ENCODE measurements at regions not wholly inside any gene's neighbourhood (a gene's known extent, or its start where the extent isn't known, plus 50 kb on each side); places are given as distances from the start of the nearest gene placed in this dataset.

DNA sequence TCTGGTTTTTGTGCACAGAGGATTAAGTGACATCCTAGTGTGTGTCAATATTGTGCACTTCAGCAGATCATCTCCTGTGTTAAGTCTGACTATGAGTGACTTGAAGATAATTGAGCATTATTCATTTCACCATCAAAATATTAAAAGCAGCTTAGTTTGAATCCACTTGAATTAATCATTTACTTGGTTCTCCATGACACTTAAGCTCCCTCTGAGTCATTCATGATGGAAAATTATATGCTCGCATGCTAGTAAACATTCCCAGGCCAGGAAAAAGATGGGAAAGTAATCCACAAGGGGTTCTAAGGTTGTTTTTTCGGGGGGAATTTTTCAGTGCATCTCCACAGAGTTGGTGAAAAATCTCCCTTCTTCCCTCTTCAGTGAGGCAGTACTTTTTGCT, 97.2 kb upstream of the EOLA2 start:
- DNase-seq (ENCODE audit: low read depth): no peak
- H3K36me3 ChIP-seq (ENCODE audit: control insufficient read depth, insufficient read depth, low read length): no peaks in the 10 kb centered on the region
- H3K27me3 ChIP-seq (ENCODE audit: control insufficient read depth, insufficient read depth, low read length): no peaks in the 10 kb centered on the region
- TF ChIP-seq, protein P1, sequence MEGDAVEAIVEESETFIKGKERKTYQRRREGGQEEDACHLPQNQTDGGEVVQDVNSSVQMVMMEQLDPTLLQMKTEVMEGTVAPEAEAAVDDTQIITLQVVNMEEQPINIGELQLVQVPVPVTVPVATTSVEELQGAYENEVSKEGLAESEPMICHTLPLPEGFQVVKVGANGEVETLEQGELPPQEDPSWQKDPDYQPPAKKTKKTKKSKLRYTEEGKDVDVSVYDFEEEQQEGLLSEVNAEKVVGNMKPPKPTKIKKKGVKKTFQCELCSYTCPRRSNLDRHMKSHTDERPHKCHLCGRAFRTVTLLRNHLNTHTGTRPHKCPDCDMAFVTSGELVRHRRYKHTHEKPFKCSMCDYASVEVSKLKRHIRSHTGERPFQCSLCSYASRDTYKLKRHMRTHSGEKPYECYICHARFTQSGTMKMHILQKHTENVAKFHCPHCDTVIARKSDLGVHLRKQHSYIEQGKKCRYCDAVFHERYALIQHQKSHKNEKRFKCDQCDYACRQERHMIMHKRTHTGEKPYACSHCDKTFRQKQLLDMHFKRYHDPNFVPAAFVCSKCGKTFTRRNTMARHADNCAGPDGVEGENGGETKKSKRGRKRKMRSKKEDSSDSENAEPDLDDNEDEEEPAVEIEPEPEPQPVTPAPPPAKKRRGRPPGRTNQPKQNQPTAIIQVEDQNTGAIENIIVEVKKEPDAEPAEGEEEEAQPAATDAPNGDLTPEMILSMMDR (IDR thresholded peaks at IDR 0.05; ENCODE audit: insufficient read depth, low read length, poor library complexity, severe bottlenecking): no peak
- no peak overlapping the region for H3K4me3 ChIP-seq (ENCODE audit: low read depth, low read length)

DNA sequence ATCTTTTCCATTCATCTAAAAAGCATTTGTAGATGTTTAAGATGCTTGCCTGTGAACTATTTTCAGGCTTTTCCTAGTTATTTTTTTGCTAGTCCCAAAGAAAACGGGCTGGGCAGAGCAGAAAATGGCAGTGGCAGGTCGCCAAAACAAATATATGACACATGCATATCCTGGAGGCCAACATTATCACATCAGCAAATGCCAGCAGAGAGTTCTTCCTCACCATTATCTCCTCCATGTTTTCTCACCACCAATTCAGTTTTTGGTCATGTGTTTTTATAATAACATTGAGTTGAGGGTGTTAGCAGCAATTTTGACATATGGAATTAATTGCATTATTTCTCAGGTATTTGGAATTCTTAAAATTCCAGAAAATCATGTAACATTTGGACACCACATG, 97.9 kb upstream of the EOLA2 start:
- H3K36me3 ChIP-seq (ENCODE audit: control insufficient read depth, insufficient read depth, low read length): no peaks in the 10 kb centered on the region
- DNase-seq (ENCODE audit: low read depth): no peak
- H3K4me3 ChIP-seq (ENCODE audit: low read depth, low read length): no peak overlapping the region
- H3K27me3 ChIP-seq (ENCODE audit: control insufficient read depth, insufficient read depth, low read length): no peaks in the 10 kb centered on the region
- TF ChIP-seq, protein P1 (IDR thresholded peaks at IDR 0.05; ENCODE audit: insufficient read depth, low read length, poor library complexity, severe bottlenecking): no peak

DNA sequence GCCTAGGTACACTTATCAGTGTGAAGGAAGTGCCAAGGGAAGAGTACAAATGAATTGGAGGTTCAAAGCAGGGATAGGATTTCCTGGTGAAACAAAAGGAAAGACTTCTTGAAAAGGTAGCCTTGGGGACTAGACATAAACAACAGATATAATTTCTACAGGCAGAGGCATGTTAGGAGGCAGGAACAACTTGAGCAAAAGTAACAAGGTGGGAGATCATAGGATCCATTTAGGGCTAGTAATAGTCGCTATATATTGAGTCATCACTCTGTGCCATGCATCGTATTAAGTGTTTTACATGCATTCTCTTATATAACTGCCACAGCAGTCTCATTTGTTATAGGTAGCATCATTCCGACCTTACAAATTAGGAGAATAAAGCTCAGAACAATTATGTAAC, 98.3 kb upstream of the EOLA2 start:
- Histone ChIP-seq H3K4me3 (ENCODE audit: low read depth, low read length) (no peak overlapping the region), H3K36me3 (ENCODE audit: control insufficient read depth, insufficient read depth, low read length) (no peaks in the 10 kb centered on the region), H3K27me3 (ENCODE audit: control insufficient read depth, insufficient read depth, low read length) (no peaks in the 10 kb centered on the region)
- TF ChIP-seq, protein P1 (IDR thresholded peaks at IDR 0.05; ENCODE audit: insufficient read depth, low read length, poor library complexity, severe bottlenecking): no peak
- no peak for DNase-seq (ENCODE audit: low read depth)

DNA sequence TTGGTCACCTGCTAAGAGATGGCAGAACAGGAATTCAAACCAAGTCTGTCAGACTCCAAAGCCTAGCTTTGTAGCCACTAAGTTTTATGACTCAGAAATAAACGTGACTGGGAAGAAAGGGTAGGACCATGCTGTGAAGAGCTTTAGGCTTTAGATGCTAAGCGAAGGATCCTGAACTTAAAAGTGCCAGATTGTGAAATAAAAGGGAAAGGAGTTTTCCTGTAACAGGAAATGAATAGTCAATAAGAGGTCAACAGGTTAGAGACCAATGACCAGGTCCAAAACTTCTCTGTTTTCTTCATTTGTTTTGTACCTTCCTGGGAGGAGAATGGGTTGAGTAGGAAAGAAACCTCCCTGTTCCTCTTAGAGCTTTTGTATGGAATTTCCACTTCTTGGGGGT, 98.8 kb upstream of the EOLA2 start:
- Histone ChIP-seq H3K36me3 (ENCODE audit: control insufficient read depth, insufficient read depth, low read length) (no peaks in the 10 kb centered on the region), H3K4me3 (ENCODE audit: low read depth, low read length) (no peak overlapping the region), H3K27me3 (ENCODE audit: control insufficient read depth, insufficient read depth, low read length) (no peaks in the 10 kb centered on the region)
- TF ChIP-seq, protein P1 (IDR thresholded peaks at IDR 0.05; ENCODE audit: insufficient read depth, low read length, poor library complexity, severe bottlenecking): no peak
- DNase-seq (ENCODE audit: low read depth): no peak

DNA sequence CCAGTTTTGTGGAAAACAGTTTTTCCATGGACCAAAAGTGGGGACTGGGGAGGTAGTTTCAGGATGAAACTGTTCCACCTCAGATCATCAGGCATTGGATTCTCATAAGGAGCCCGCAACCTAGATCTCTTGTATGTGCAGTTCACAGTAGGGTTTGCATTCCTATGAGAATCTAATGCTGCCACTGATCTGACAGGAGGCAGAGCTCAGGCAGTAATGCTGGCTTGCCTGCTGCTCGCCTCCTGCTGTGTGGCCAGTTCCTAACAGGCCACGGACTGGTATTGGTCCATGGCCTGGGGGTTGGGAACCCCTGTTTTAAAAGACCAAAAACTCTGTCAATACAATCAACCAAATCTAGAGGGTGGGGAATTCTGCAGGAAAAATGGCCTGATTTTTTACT, 100.0 kb upstream of the EOLA2 start:
- no peaks in the 10 kb centered on the region for H3K36me3 ChIP-seq (ENCODE audit: control insufficient read depth, insufficient read depth, low read length)
- H3K4me3 ChIP-seq (ENCODE audit: low read depth, low read length): no peak overlapping the region
- H3K27me3 ChIP-seq (ENCODE audit: control insufficient read depth, insufficient read depth, low read length): no peaks in the 10 kb centered on the region
- TF ChIP-seq, protein P1 (IDR thresholded peaks at IDR 0.05; ENCODE audit: insufficient read depth, low read length, poor library complexity, severe bottlenecking): no peak
- DNase-seq (ENCODE audit: low read depth): no peak

GRCh38 chrX:150038986-150039599, 100.8 kb upstream of the EOLA2 start:
- Histone ChIP-seq H3K27me3 (ENCODE audit: control insufficient read depth, insufficient read depth, low read length) (no peaks in the 10 kb centered on the region), H3K4me3 (ENCODE audit: low read depth, low read length) (no peak overlapping the region), H3K36me3 (ENCODE audit: control insufficient read depth, insufficient read depth, low read length) (no peaks in the 10 kb centered on the region)
- DNase-seq (ENCODE audit: low read depth): no peak
- TF ChIP-seq, protein P1 (IDR thresholded peaks at IDR 0.05; ENCODE audit: insufficient read depth, low read length, poor library complexity, severe bottlenecking): no peak
